ENCODE measurements at regions not wholly inside any gene's neighbourhood (a gene's known extent, or its start where the extent isn't known, plus 50 kb on each side); places are given as distances from the start of the nearest gene placed in this dataset.

- no peaks in the 10 kb centered on the region for H3K79me2 ChIP-seq (ENCODE audit: control insufficient read depth, insufficient read depth, low read length)
- TF ChIP-seq EGR1 (IDR thresholded peaks at IDR 0.05; ENCODE audit: borderline replicate concordance in 1 of 2, low read depth in 2 of 2, low read length in 2 of 2) (no peak), HDAC6 (IDR thresholded peaks at IDR 0.05; ENCODE audit: unreplicated experiment) (no peak), NFIC (IDR thresholded peaks at IDR 0.05; ENCODE audit: low read depth, low read length) (no peak), BCL11A (IDR thresholded peaks at IDR 0.05; ENCODE audit: low read depth, low read length) (no peak), RELA (IDR thresholded peaks at IDR 0.05; ENCODE audit: borderline replicate concordance, partially characterized antibody) (no peak)
- no peaks in the 10 kb centered on the region for H3K36me3 ChIP-seq (ENCODE audit: control insufficient read depth in 2 of 2, insufficient read depth in 2 of 2, low read length in 1 of 2)
- H3K9me3 ChIP-seq (replicated peaks; ENCODE audit: control insufficient read depth, insufficient read depth, low read length), result no peaks in the 10 kb centered on the region
- POLR2A ChIA-PET, result no interaction called here
- DNase-seq (ENCODE audit: low read depth, low spot score), result no peak
- no peaks in the 10 kb centered on the region for H3K27me3 ChIP-seq (replicated peaks in 1 of 2; ENCODE audit: control insufficient read depth in 2 of 2, insufficient read depth in 2 of 2, low read length in 1 of 2)
- no peak overlapping the region for H3K4me2 ChIP-seq (ENCODE audit: control insufficient read depth, insufficient read depth)
- in situ Hi-C loops (cut with MboI) (no loop called here), intact Hi-C loops (cut with micrococcal nuclease; ENCODE audit: unreplicated experiment) (no loop called here)
- no peaks in the 10 kb centered on the region for H3K4me1 ChIP-seq (ENCODE audit: control insufficient read depth, insufficient read depth, low read length)
- CTCF ChIA-PET, result no interaction called here
- H2AFZ ChIP-seq (ENCODE audit: control insufficient read depth, low read depth, low read length), result no peak overlapping the region
- H3K9ac ChIP-seq (ENCODE audit: control insufficient read depth, insufficient read depth, low read length), result no peak overlapping the region
- H4K20me1 ChIP-seq (ENCODE audit: control insufficient read depth, insufficient read depth), result no peaks in the 10 kb centered on the region
- H3K4me3 ChIP-seq, result no peak overlapping the region
- no peak for ATAC-seq
- no peak for FAIRE-seq
- SMC1A ChIA-PET (ENCODE audit: uncharacterized antibody, unreplicated experiment), result no interaction called here
- no peak overlapping the region for H3K27ac ChIP-seq (ENCODE audit: control insufficient read depth, insufficient read depth)
- WGBS (ENCODE audit: insufficient coverage, insufficient replicate concordance, low lambda C conversion rate, missing lambda C conversion rate), result 44% methylated on average over 1 of the region's 1 CpG
- BruUV-seq (replicated peaks), result no TSS peak
- RAD21 ChIA-PET (ENCODE audit: unreplicated experiment), result no interaction called here
Observed at GRCh38 chr1:195466639-195467038, 1141.6 kb downstream of the KCNT2 start.

- Histone ChIP-seq H3K4me1 (ENCODE audit: control insufficient read depth, insufficient read depth, low read length) (no peaks in the 10 kb centered on the region), H2AFZ (ENCODE audit: control insufficient read depth, low read depth, low read length) (no peak overlapping the region), H3K27me3 (replicated peaks in 1 of 2; ENCODE audit: control insufficient read depth in 2 of 2, insufficient read depth in 2 of 2, low read length in 1 of 2) (no peaks in the 10 kb centered on the region), H4K20me1 (ENCODE audit: control insufficient read depth, insufficient read depth) (no peaks in the 10 kb centered on the region), H3K4me3 (no peak overlapping the region), H3K9me3 (replicated peaks; ENCODE audit: control insufficient read depth, insufficient read depth, low read length) (no peaks in the 10 kb centered on the region), H3K4me2 (ENCODE audit: control insufficient read depth, insufficient read depth) (no peak overlapping the region), H3K27ac (ENCODE audit: control insufficient read depth, insufficient read depth) (no peak overlapping the region), H3K9ac (ENCODE audit: control insufficient read depth, insufficient read depth, low read length) (no peak overlapping the region), H3K36me3 (ENCODE audit: control insufficient read depth in 2 of 2, insufficient read depth in 2 of 2, low read length in 1 of 2) (no peaks in the 10 kb centered on the region), H3K79me2 (ENCODE audit: control insufficient read depth, insufficient read depth, low read length) (no peaks in the 10 kb centered on the region)
- no TSS peak for BruUV-seq (replicated peaks)
- CTCF ChIA-PET, result no interaction called here
- POLR2A ChIA-PET, result no interaction called here
- in situ Hi-C loops (cut with MboI), result no loop called here
- intact Hi-C loops (cut with micrococcal nuclease; ENCODE audit: unreplicated experiment), result no loop called here
- ATAC-seq, result no peak
- RAD21 ChIA-PET (ENCODE audit: unreplicated experiment), result no interaction called here
- SMC1A ChIA-PET (ENCODE audit: uncharacterized antibody, unreplicated experiment), result no interaction called here
- no peak for DNase-seq (ENCODE audit: low read depth, low spot score)
- FAIRE-seq, result no peak
- TF ChIP-seq HSF1 (IDR thresholded peaks at IDR 0.05; ENCODE audit: low read depth, low read length) (no peak), NFYA (IDR thresholded peaks at IDR 0.05; ENCODE audit: borderline replicate concordance, low read depth, low read length) (no peak), BRCA1 (IDR thresholded peaks at IDR 0.05; ENCODE audit: low read depth, low read length) (no peak), MXI1 (IDR thresholded peaks at IDR 0.05; ENCODE audit: low read depth, low read length) (no peak), BMI1 (IDR thresholded peaks at IDR 0.05; ENCODE audit: borderline replicate concordance) (no peak), SREBF1 (IDR thresholded peaks at IDR 0.05; ENCODE audit: low read length) (no peak), EGR1 (IDR thresholded peaks at IDR 0.05; ENCODE audit: borderline replicate concordance in 1 of 2, low read depth in 2 of 2, low read length in 2 of 2) (no peak), POU2F2 (IDR thresholded peaks at IDR 0.05; ENCODE audit: borderline replicate concordance, low read depth, low read length) (no peak), NFIC (IDR thresholded peaks at IDR 0.05; ENCODE audit: low read depth, low read length) (no peak), NRF1 (conservative IDR thresholded peaks at IDR 0.05; ENCODE audit: low read depth, low read length) (no peak), TBL1XR1 (IDR thresholded peaks at IDR 0.05; ENCODE audit: low read depth, low read length) (no peak), TCF12 (IDR thresholded peaks at IDR 0.05; ENCODE audit: low read depth, low read length) (no peak), REST (IDR thresholded peaks at IDR 0.05; ENCODE audit: low read depth, low read length) (no peak)
Observed at GRCh38 chr1:195462646-195463045, 1145.6 kb downstream of the KCNT2 start.
